ENCODE measurements at regions not wholly inside any gene's neighbourhood (a gene's known extent, or its start where the extent isn't known, plus 50 kb on each side); places are given as distances from the start of the nearest gene placed in this dataset.
"Not testable (repeated sequence)": the region's sequence is repeated elsewhere in the genome, so short reads cannot be mapped to it uniquely, and the experiment has no call there.

DNA sequence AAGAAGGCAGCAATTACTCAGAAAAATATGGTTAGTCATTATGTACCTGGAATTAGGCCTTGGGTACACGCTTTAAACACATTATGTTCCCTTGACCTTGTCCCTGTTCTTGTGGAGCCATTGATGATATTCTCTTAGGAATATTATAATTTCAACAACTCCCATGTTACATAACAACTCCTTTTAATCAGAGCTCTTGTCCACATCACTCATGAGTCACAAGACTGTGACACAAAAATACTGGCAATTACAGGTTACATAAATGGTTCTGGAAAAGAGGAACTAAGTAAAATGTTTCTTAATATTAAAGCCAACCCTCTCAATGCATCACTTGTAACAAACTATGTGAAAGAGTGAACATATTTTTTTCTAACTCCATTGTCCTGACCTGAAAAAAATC is 143.8 kb upstream of the PCLO start:
- DNase-seq = no peak

- DNase-seq = no peak
Observed at GRCh38 chr7:83305027-83305426, 142.3 kb upstream of the PCLO start.

GRCh38 chr7:83301416-83301815 is 138.7 kb upstream of the PCLO start:
- DNase-seq = no peak

DNA sequence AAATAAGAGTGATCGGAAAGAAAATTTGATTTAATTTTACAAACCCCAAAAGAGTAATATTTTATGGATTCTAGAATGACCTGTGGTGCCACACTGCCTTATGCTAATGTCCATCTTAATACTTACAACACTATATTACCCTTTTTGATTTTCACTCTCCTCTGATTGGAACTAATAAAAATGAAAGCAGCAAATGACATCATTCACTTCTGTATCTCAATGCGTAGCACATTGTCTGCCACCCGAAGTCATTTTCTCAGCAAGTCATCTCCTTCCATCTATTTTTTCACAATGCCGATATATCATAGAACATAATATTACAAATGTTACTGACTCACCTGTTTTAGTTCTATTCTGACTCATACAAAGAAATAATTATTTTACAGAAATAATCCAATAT is 127.5 kb upstream of the PCLO start:
- DNase-seq = no peak

DNA sequence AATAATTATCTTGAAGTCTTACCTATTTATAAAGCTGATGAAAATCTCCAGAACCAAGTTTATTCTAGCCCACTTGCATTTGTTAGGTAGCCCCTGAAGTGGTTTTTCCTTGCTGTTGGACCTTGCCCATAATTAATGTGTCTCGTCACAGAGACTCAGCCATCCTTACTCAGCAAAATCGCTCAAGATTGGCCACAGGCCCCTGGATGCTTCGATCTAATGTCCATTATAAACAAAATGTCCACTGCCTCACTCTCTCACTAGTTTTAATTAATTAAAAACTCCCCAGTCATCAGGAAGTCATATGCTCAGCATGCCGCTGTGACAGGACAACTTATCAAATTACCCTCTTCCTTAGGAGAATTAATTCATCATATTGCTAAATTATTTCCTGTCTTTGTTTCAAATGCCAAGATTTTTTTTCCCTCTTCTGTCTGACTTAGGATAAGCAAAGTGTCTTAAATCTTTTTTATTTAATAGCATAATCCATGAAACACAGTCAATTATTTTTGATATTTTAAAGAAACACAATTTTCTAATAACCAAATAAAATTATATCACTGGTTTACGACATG is 126.8 kb upstream of the PCLO start:
- DNase-seq = no peak

DNA sequence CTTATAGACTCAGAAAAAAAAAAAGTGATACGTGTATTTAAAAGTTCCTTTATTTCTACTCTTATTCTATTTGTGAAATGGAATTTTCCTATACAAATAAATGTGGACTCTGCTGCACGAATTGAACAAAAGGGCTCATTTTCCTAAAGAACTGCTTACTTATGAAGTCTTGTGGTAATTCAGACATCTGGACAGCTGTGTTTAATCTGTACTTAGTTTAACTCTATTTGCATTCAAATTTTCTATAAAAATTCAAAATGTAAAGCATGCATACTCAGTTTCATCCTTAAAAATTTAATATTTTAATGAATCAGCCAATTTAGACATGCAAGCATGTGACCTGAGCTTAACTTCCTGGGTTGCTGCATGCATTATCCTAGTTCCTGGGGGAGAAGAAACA is 118.0 kb upstream of the PCLO start:
- no peak for DNase-seq

DNA sequence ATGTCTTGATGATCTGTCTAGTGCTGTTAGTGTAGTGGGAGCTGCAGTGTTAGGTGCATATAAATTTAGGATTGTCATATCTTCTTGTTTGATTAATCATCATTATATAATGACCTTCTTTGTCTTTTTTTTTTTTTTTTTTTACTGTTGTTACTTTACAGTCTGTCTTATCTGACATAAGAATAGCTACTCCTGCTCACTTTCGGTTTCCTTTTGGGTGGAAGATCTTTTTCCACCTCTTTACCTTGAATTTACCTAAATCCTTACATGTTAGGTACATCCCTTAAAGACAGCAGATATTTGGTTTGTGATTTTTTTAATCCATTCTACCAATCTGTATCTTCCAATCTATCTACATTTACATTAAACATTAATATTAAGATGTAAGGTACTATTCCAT is 113.6 kb upstream of the PCLO start:
- no peak for DNase-seq

DNA sequence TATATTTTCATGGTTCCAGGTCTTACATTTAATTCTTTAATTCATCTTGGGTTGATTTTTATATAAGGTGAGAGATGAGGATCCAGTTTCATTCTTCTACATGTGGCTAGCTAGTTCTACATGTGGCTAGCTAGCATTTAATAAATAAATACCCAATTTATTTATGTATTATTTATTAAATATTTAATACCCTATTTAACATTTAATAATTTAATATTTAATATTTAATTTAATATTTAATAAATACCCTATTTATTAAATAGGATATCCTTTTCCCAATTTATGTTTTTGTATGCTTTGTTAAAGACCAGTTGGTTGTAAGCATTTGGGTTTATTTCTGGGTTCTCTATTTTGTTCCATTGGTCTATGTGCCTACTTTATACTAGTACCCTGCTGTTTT is 111.0 kb upstream of the PCLO start:
- DNase-seq = no peak

DNA sequence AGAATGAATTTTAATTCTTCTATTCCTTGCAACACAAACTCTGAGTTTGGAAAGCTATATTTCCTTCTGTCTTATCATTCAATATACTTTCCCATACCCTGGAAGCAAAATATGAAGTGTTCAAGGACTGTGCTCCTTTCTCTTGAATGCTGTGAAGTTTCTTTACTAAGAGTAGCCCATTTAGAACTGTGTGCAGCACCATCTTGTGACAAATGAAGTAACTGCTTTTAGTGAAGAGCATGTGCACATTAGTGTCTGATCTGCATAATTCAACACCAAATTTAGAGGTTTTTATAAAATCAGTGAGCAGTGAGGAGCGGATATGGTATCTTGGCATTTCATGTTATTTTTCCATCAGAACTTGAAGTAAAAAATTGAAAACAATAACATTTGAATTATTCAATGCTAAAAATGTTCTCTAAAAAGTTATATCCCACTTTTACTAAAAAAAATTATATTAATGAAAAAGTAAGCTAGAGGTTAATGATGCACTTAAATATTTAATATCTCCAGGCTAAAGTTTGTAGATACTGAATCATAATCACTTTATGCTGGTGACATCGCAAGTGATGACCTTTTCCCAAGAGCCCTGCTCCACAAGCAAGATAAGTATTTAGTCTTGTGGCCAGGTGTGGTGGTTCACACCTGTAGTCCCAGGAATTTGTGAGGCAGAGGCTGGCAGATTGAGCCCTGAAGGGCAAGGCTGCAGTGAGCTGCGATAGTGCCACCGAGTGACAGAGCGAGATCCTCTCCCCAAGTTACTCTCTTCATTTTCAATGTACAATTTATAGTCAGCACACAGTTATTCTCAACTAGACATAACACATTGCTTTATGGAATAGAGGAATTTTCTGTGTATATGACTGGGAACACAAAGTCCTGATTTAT is 108.8 kb upstream of the PCLO start:
- peak; percentile 78 for DNase-seq

- DNase-seq = no peak
Observed at GRCh38 chr7:83270407-83270806, 107.7 kb upstream of the PCLO start.

DNA sequence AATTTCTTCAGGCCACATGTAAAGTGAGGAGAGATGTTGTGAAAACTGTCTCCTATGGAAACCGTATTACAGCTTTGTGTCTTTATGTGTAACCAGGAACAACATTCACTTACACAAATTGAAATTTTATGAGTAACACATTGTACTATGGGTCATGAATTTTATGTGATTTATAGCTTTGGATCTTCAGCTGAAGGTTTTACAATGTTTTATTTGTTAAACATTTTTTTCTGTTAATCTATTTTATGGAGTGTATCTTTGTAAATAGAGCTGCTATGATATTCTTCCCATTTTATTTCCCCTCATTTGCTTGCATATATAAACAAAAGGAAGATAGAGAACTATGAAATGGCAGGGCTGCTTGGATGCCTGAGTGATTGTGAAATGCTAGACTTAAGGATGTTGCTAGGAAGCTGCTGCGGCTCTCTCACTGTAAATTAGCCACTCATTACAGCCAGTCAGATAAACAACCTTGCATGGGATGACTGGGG is 104.5 kb upstream of the PCLO start:
- DNase-seq = peak; percentile 84

DNA sequence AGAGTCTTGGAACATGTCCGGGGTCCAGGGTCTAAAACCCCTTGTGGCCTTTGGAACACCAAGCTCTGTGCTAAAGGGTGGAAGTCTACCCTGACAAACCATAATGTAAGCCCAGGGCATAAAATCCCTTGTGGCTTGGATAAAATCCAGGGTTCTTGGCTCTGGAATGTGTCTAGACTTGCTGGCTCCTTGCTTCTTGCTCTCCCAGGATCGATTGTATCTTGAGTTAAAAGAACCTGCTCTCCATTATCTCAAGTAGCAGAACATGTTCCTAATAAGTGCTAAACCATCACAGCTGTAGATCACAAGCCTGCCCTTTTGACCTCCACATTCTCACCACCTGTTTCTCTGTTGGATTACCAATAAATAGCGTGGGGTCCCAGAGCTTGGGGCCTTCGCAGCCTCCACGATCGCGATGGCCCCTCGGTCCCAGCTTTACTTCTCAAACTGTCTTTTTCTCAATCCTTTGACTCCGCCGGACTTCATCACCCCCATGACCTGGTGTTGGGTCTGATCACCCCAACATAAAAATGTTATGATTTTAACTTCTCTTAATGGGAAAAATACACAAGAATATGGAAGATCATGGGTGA is 100.9 kb upstream of the PCLO start:
- not testable (repeated sequence) for DNase-seq

- no peak for DNase-seq
Observed at GRCh38 chr7:83259064-83259463, 96.4 kb upstream of the PCLO start.

- DNase-seq = no peak
Observed at GRCh38 chr7:83248000-83248399, 85.3 kb upstream of the PCLO start.

- not testable (repeated sequence) for DNase-seq
Observed at GRCh38 chr7:83219231-83219630, 56.5 kb upstream of the PCLO start.

DNA sequence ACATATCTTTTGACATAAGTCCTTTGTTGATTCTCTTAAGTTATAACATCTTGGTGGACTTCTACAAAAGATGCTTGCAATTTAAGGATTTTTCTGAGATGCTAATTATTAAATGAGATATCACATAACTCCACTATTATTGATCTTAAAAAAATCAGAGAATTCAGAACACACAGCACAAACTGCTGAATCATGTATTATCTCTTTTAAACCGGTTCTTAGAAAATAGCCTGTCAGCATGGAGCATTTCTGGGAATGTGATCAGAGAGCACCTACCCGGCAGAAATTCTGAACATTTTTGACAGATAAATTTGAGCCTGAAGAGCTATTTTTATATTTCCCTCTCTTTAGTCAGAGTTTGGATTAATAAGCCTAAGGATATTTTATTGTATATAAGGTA is 50.2 kb upstream of the PCLO start:
- no peak for DNase-seq
